SK-N-DZ (cell line): ENCODE measurements at regions not wholly inside any gene's neighbourhood (a gene's known extent, or its start where the extent isn't known, plus 50 kb on each side); places are given as distances from the start of the nearest gene placed in this dataset.
"Not testable (repeated sequence)": the region's sequence is repeated elsewhere in the genome, so short reads cannot be mapped to it uniquely, and the experiment has no call there.

Experiments
- DNase-seq: peaks from one replicate; pipeline ENCODE4 v3.0.0-alpha.2; 2015; ENCODE audit warnings: low spot score

- DNase-seq = no peak
Measured at GRCh38 chr3:153897025-153897723, 224.0 kb upstream of the ARHGEF26 start.

- DNase-seq = no peak
Measured at GRCh38 chr3:153897842-153898241, 223.3 kb upstream of the ARHGEF26 start.

GRCh38 chr3:153901152-153901551 is 220.0 kb upstream of the ARHGEF26 start:
- DNase-seq = no peak

- no peak for DNase-seq
Measured at GRCh38 chr3:153901991-153902390, 219.2 kb upstream of the ARHGEF26 start.

- DNase-seq = no peak
Measured at GRCh38 chr3:153903430-153903829, 217.8 kb upstream of the ARHGEF26 start.

- DNase-seq = no peak
Measured at GRCh38 chr3:153906366-153906765, 214.8 kb upstream of the ARHGEF26 start.

GRCh38 chr3:153910387-153910786 is 210.8 kb upstream of the ARHGEF26 start:
- no peak for DNase-seq

GRCh38 chr3:153911116-153911515 is 210.1 kb upstream of the ARHGEF26 start:
- DNase-seq = no peak

- no peak for DNase-seq
Measured at GRCh38 chr3:153919773-153920172, 201.4 kb upstream of the ARHGEF26 start.

GRCh38 chr3:153921826-153922225 is 199.4 kb upstream of the ARHGEF26 start:
- no peak for DNase-seq

GRCh38 chr3:153925841-153926514 is 195.2 kb upstream of the ARHGEF26 start:
- DNase-seq = no peak

GRCh38 chr3:153927107-153927506 is 194.1 kb upstream of the ARHGEF26 start:
- no peak for DNase-seq

- no peak for DNase-seq
Measured at GRCh38 chr3:153928851-153929250, 192.3 kb upstream of the ARHGEF26 start.

- DNase-seq = not testable (repeated sequence)
Measured at GRCh38 chr3:153933481-153933880, 187.7 kb upstream of the ARHGEF26 start.

- DNase-seq = no peak
Measured at GRCh38 chr3:153944084-153944483, 177.1 kb upstream of the ARHGEF26 start.

- no peak for DNase-seq
Measured at GRCh38 chr3:153951276-153951675, 169.9 kb upstream of the ARHGEF26 start.

GRCh38 chr3:153952091-153952490 is 169.1 kb upstream of the ARHGEF26 start:
- no peak for DNase-seq

- no peak for DNase-seq
Measured at GRCh38 chr3:153956613-153957012, 164.6 kb upstream of the ARHGEF26 start.

GRCh38 chr3:153957421-153957820 is 163.8 kb upstream of the ARHGEF26 start:
- no peak for DNase-seq

- no peak for DNase-seq
Measured at GRCh38 chr3:153958635-153959595, 162.3 kb upstream of the ARHGEF26 start.

GRCh38 chr3:153960458-153961074 is 160.6 kb upstream of the ARHGEF26 start:
- no peak for DNase-seq

- no peak for DNase-seq
Measured at GRCh38 chr3:153961494-153961893, 159.7 kb upstream of the ARHGEF26 start.
